ENCODE measurements at regions not wholly inside any gene's neighbourhood (a gene's known extent, or its start where the extent isn't known, plus 50 kb on each side); places are given as distances from the start of the nearest gene placed in this dataset.
"Not testable (repeated sequence)": the region's sequence is repeated elsewhere in the genome, so short reads cannot be mapped to it uniquely, and the experiment has no call there.

GRCh38 chr9:40906879-40907278, 221.6 kb downstream of the FOXD4L6 start:
- DNase-seq (ENCODE audit: low read depth), result not testable (repeated sequence)

DNA sequence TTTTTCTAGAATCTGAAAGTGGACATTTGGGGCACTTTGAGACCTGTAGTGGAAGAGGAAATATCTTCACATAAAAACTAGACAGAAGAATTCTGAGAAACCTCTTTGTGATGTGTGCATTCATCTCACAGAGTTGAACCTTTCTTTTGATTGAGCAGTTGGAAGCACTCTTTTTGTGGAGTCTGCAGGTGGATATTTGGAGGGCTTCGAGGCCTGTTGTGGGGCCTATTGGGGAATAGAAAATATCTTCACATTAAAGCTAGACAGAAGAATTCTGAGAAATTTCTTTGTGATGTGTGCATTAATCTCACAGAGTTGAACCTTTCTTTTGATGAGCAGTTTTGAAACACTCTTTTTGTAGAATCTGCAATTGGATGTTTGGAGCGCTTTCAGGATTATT, 236.2 kb downstream of the FOXD4L6 start:
- DNase-seq (ENCODE audit: low read depth), result not testable (repeated sequence)

- DNase-seq (ENCODE audit: low read depth), result not testable (repeated sequence)
These were observed 242.6 kb downstream of the FOXD4L6 start for GRCh38 chr9:40885858-40886257.

- DNase-seq (ENCODE audit: low read depth), result not testable (repeated sequence)
These were observed 243.5 kb downstream of the FOXD4L6 start for GRCh38 chr9:40884902-40885490.

DNA sequence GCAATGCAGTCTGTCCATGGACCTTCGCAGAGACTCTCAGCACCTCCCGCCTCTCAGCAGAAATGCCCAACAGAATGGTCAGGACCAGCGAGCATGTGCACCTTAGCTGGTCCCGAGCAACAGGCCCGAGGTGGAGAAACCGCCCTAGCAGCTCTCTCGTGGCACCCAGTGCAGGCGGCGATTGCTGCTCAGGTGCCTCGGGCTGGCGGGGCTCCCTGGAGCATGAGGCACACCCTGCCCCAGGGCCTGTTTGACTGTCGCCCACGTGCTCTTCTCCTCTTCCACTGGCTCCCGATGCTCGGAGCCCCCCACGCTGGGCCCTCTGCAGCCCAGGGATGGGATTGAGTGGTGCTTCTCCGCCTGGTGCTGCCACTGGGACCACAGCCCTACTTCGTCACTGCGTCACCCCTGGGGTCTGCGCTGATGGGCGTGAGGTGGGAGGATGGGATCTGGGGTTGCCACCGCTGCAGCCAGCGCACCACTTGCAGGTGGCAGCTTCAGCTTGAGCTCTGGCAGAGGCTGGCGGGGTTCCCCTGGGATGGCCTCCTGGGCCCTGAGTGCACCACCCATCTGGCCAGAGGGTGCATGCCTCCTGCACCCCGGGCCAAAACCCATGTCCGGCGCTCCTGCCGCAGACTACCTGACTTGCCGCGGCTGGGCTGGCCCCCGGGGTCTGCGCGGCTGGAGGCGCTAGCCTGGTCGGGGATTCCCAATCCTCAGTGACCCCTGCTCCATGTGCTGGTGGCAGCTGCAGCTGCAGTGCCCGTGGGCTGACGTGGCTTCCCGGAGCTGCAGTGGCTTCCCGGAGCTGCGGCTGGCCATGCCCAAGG, 244.2 kb downstream of the FOXD4L6 start:
- DNase-seq (ENCODE audit: low read depth), result no peak

DNA sequence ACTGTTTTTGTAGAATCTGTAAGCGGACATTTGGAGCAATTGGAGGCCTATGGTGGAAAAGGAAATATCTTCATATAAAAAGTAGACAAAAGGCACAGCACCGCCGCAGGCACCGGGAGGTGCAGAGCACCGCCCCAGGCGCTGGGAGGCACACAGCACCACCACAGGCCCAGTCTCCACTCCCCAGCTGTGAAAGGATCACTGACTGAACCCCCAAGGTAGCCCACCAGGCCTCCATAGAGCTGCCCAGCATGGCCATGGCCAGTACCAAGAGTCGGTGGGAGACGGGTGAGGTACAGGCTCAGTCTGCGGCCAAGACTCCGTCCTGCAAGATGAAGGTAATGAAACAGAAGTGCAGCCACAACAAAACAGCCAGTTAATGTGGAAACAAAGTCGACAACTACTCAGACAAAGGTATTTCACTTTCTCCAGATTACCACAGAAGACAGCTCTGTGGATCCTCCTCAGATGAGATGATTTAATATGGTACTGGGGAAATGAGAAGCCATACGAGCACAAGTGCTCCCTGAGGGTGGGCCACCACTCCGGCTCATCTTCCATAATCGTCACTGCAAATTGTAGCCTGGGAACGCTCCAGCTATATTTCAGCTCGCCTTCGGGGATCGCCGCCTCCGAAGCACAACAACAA, 244.9 kb downstream of the FOXD4L6 start:
- DNase-seq (ENCODE audit: low read depth), result not testable (repeated sequence)

DNA sequence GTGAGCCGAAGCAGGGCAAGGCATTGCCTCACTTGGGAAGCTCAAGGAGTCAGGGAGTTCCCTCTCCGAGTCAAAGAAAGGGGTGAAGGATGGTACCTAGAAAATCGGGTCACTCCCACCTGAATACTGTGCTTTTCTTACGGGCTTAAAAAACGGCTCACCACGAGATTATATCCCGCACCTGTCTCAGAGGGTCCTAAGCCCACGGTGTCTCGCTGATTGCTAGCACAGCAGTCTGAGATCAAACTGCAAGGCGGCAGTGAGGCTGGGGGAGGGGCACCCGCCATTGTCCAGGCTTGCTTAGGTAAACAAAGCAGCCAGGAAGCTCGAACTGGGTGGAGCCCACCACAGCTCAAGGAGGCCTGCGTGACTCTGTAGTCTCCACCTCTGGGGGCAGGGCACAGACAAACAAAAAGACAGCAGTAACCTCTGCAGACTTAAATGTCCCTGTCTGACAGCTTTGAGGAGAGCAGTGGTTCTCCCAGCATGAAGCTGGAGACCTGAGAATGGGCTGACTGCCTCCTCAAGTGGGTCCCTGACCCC, 254.7 kb downstream of the FOXD4L6 start:
- not testable (repeated sequence) for DNase-seq (ENCODE audit: low read depth)

DNA sequence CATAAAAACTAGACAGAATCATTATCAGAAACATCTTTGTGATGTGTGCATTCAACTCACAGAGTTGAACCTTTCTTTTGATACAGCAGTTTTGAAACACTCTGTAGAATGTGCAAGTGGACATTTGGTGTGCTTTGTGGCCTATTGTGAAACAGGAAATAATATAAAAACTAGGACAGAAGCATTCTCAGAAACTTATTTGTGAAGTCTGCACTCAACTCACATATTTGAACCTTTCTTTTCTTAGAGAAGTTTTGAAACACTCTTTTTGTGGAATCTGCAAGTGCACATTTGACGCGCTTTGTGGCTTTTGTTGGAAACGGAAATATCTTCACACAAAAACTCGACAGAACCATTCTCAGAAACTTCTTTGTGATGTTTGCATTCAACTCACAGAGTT, 260.0 kb downstream of the FOXD4L6 start:
- DNase-seq (ENCODE audit: low read depth), result not testable (repeated sequence)
